Right cardiac atrium (tissue), 5 donors: ENCODE measurements at regions not wholly inside any gene's neighbourhood (a gene's known extent, or its start where the extent isn't known, plus 50 kb on each side); places are given as distances from the start of the nearest gene placed in this dataset.
A peak's percentile ranks its signal among the peaks of the same experiment; 100 is the strongest.

Experiments used
- ATAC-seq, 2 donors: fragments of 200-7000 bp; cut with Tn5 transposase; one replicate each; pipeline versions ENCODE4 v1.8.0 to v1.9.1; 2020; ENCODE audit warnings: moderate library complexity in 2 of 2, mild to moderate bottlenecking in 1 of 2
- DNase-seq, 3 donors: peaks; one replicate each; pipeline ENCODE4 v3.0.0-alpha.2; 2020
- H3K27ac ChIP-seq: one replicate; pipeline ENCODE4 v1.5.1; 2013; ENCODE audit warnings: mild to moderate bottlenecking, low read length, control low read depth, moderate library complexity
- H3K27me3 ChIP-seq: one replicate; pipeline ENCODE4 v1.6.1; 2013; ENCODE audit not compliant: control insufficient read depth, insufficient read depth
- H3K4me1 ChIP-seq: one replicate; pipeline ENCODE4 v1.6.1; 2013; ENCODE audit warnings: low read length; ENCODE audit not compliant: control insufficient read depth, insufficient read depth
- H3K4me3 ChIP-seq: one replicate; pipeline ENCODE4 v1.5.1; 2013; ENCODE audit warnings: low read length, control low read depth
- H3K9me3 ChIP-seq: one replicate; pipeline ENCODE4 v1.6.1; 2013; ENCODE audit warnings: low read length; ENCODE audit not compliant: control insufficient read depth
- WGBS: extraction: QIAGEN DNeasy Blood & Tissue Kit; methylation state at CpG from one replicate; pipeline ENCODE4 v1.1.7; 2013; 5-methylcytosine and 5-hydroxymethylcytosine counted together
- intact Hi-C, 4 donors: fragments of 100-400 bp; cut with DNase I; formaldehyde crosslinking; loops; one replicate each; pipeline versions ENCODE4 v1.11.0 to v1.14.0; 2022 to 2023
- donor health status: healthy with polysubstance abuse.
- donor health status: DM: no; HTN: yes; CAD: no.
- donor health status: DM: no; HTN: no; CAD: no.
- donor health status: DM: no; HTN: yes; CAD: no; lungs with severe emphysema.
- donor health status: DM: yes; HTN: yes; CAD: no.

DNA sequence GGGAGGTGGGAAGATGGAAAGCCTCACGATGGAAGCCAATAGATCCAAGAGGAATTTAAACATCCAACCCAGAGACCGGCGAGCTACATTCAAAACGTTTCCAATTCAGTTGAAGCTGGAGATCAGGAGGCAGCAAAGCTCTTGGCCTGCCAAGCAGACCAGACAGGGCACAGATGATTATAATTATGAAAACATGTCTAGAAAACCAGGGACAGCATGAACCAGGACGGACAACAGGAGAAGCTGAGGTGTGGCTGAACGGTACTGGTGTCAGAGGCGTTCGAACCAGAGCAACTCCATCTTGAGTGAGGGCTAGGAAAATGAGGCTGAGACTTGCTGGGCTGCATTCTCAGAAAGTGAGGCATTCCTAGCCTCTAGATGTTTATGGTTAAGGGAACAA lies 102.2 kb upstream of the CCDC150 start:
- Histone ChIP-seq H3K9me3 (no peaks in the 10 kb centered on the region), H3K27ac (peak overlapping the region; percentile 12), H3K27me3 (no peaks in the 10 kb centered on the region), H3K4me3 (no peak overlapping the region), H3K4me1 (peaks cover 2% of the 10 kb centered on the region)
- intact Hi-C loops, result loop anchor here in 1 of 4 donors (10.0 kb wide), 1 partner anchor 57 kb away; the partner anchor contains the start of gene HECW2
- no peak for DNase-seq
- ATAC-seq, result peak in 1 of 2 donors; percentile 62
- 80% methylated on average over 8 of the region's 8 CpGs for whole genome bisulfite sequencing

DNA sequence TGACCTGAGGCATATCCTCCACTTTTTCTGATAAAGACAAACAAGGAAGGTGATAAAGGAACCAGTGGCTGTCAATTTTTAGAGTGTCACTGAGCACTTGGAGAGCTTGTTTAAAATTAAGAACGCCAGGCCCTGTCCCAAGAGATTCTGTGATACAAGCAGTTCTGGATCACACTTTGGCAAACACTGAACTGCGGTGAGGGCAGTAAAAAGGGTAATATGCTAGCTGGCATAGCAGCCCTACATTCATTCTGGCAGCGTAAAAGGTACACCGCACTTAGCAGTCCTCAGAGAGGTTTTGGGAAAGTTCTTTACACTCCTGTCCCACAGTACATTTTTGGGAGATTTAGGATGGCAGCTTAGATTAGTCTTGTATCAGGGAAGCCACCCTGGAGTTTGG lies 101.3 kb upstream of the CCDC150 start:
- peak; percentile 83 to 88 for ATAC-seq
- intact Hi-C loops, result loop anchor here in 1 of 4 donors (10.0 kb wide), 1 partner anchor 57 kb away; the partner anchor contains the start of gene HECW2

DNA sequence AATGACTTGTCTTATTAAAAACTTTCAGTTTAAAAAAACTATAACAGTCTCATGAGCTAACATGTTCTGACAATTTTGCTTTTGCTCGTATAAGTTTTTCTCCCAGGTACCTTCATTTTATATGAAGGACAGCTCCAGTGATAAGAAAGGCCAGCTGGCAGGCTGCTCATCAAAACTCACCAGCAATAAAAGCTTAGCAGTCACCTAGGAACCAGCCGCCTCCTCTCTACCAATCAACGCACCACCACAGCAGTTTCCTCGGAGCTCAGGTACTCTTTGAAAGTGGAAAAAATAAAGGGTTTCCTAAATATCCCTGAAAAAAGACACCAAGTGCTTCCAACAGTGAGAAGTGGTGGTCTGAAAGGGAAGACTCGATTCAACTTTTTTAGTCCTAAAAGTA lies 100.9 kb upstream of the CCDC150 start:
- no peaks in the 10 kb centered on the region for H3K27me3 ChIP-seq
- DNase-seq (peak in 2 of 3 donors; percentile 25 to 32), ATAC-seq (peak; percentile 55 to 60)
- no peaks in the 10 kb centered on the region for H3K9me3 ChIP-seq
- H3K4me1 ChIP-seq, result peaks cover 2% of the 10 kb centered on the region
- intact Hi-C loops, result loop anchor here in 1 of 4 donors (10.0 kb wide), 1 partner anchor 56 kb away; the partner anchor contains the start of gene HECW2
- H3K4me3 ChIP-seq, result no peak overlapping the region
- H3K27ac ChIP-seq, result peak overlapping the region; percentile 23
- WGBS, result 72% methylated on average over 5 of the region's 5 CpGs

More for the DNA sequence above, 101.3 kb upstream of the CCDC150 start:
- 62% methylated on average over 4 of the region's 4 CpGs for WGBS
- peaks cover 2% of the 10 kb centered on the region for H3K4me1 ChIP-seq
- no peaks in the 10 kb centered on the region for H3K9me3 ChIP-seq
- H3K27me3 ChIP-seq, result no peaks in the 10 kb centered on the region
- no peak for DNase-seq
- H3K27ac ChIP-seq, result peak overlapping the region; percentile 48
- no peak overlapping the region for H3K4me3 ChIP-seq

DNA sequence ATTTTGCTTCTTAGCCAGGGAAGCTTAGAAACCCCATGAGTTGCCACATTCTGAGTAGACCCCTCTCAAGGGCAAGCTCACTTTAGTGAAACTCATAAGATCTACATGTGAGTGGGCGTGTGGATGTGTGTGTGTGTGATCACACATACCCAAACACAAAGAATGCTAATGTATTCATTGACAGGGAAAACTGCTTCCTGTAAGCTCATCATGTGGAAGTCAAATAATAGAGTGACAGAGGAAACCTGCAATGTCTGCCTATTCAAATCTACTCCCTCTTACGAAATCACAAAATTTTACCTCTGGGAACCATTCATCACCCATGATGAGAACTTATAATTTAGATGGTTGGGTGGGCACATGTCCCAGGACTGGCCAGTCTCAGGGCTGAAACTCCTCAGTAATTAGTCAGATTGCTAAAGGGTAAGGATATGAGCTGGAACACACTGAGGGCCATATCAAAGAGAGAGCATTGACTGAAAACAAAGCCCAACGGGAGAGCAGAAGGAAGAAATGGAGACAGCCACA lies 94.5 kb upstream of the CCDC150 start:
- Histone ChIP-seq H3K27me3 (no peaks in the 10 kb centered on the region), H3K27ac (no peak overlapping the region), H3K4me3 (no peak overlapping the region), H3K9me3 (no peaks in the 10 kb centered on the region), H3K4me1 (peaks cover 3% of the 10 kb centered on the region)
- WGBS, result 68% methylated on average over 3 of the region's 3 CpGs
- DNase-seq (no peak), ATAC-seq (no peak)
- intact Hi-C loops, result no loop called here

DNA sequence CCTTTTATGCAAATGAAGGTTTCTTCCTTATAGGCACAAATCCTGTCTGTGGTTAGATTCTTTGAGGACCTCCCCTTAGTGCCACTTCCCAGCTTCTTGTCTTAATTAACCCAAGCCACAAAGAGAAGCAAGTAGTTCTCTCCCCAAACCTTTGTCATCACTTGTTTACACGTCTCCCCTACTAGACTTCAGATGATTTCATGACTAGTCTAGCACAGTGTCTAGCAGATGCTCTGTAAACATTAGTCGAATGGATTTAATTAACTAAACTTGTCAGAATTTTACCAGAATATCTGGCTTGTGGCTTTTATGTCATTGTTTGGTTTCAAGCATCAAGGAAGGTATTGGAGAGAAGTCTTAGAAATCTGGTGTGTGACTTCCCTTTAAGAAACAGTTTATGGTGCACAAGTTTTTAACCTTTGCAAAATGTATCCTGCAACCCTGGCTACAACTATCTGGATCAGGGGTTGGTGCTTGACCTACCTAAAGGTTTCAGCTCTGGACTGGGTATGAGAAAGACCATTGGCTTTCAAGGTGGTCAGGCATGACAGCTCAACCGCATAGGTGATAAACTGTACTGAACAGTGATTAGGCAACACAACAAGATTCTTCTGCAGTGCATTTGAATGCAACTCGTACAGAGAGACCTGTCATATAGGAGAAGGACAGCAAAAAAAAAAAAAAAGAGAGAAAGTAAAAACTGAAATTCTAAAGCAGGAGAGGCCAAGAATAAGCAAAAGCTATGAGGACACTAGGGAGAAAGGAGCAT lies 93.2 kb upstream of the CCDC150 start:
- ATAC-seq (no peak), DNase-seq (no peak)
- H3K4me3 ChIP-seq, result no peak overlapping the region
- peaks cover 3% of the 10 kb centered on the region for H3K4me1 ChIP-seq
- intact Hi-C loops, result no loop called here
- no peak overlapping the region for H3K27ac ChIP-seq
- WGBS, result 84% methylated on average over 4 of the region's 4 CpGs
- H3K9me3 ChIP-seq, result no peaks in the 10 kb centered on the region
- no peaks in the 10 kb centered on the region for H3K27me3 ChIP-seq

DNA sequence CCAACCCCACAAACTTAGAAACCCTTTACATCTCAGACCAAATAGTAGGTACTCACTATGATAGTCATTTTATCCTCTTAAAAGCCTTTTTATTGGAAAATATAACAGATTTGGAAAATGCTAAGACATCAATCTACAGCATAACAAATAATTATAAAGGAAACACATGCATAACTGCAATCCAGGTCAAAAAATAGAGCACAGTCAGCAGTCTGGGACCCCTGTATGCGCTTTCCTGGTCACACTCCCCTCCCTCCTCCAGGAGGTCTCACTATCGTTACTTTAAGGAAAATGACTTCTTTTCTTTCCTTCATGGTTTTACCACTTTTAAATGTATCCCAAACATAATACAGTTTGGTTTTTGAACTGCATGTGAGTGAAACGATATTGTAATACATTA lies 90.5 kb upstream of the CCDC150 start:
- Histone ChIP-seq H3K4me1 (peaks cover 3% of the 10 kb centered on the region), H3K27me3 (no peaks in the 10 kb centered on the region), H3K4me3 (no peak overlapping the region), H3K9me3 (no peaks in the 10 kb centered on the region), H3K27ac (no peak overlapping the region)
- intact Hi-C loops, result no loop called here
- 95% methylated on average over 3 of the region's 3 CpGs for WGBS
- DNase-seq (no peak), ATAC-seq (no peak)

DNA sequence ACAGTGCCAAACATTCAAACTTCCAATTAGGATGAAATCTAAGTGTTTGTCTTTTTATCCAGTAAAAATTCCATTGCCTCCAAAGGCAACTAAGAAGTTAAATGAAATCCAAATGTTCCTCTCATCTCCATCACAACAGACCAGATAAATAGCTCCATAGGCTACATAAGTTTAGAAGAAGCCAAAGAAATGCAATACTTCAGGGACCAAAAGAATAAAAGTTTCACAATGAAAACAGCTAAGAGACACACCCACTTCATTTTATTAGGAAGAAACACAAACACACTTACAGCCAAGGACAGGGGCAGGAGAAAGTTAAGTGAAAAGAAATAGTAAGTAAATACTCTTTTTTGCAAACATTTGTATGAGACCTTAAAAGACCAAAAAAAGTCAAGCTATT lies 88.5 kb upstream of the CCDC150 start:
- H3K4me3 ChIP-seq, result no peak overlapping the region
- no peak overlapping the region for H3K27ac ChIP-seq
- H3K4me1 ChIP-seq, result peaks cover 3% of the 10 kb centered on the region
- intact Hi-C loops, result no loop called here
- H3K9me3 ChIP-seq, result no peaks in the 10 kb centered on the region
- ATAC-seq (no peak), DNase-seq (no peak)
- H3K27me3 ChIP-seq, result no peaks in the 10 kb centered on the region

DNA sequence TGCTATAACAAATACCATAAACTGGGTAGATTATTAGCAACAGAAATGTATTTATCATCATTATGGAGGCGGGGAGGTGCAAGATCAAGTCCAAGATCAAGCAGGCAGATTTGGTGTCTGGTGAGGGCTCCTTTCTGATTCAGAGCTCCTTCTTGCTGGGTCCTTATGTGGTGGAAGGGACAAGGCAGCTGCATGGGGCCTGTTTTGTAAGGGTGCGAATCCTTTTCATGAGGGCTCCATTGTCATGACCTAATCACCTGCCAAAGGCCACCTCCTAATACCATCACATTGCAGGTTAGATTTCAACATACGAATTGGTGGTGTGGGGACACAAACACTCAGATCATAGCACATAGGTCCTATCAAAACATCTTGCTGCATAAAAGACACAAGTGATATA lies 84.4 kb upstream of the CCDC150 start:
- peaks cover 2% of the 10 kb centered on the region for H3K4me1 ChIP-seq
- ATAC-seq (no peak), DNase-seq (no peak)
- intact Hi-C loops, result no loop called here
- no peaks in the 10 kb centered on the region for H3K27me3 ChIP-seq
- H3K4me3 ChIP-seq, result no peak overlapping the region
- no peaks in the 10 kb centered on the region for H3K9me3 ChIP-seq
- no peak overlapping the region for H3K27ac ChIP-seq
- 95% methylated on average over 3 of the region's 3 CpGs for WGBS

DNA sequence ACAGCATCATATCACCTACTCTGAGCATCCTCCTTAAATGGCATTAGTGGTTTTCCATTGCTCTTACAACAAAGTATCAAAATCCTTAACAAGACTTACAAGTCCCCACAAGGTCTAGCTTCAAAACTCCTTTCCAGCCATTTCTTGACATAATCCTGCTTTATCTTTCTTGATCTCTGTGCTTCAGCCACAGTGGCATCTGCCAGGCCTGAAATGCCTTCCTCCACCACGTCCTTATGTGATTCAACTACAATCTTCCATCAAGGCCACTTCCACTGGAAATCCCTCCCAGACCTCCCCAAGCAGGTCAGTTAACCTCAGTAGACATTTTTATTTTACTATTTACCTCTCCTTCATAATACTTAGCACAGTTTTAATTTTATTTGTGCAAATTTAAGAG lies 83.8 kb upstream of the CCDC150 start:
- ATAC-seq, result no peak
- Histone ChIP-seq H3K4me3 (no peak overlapping the region), H3K27ac (no peak overlapping the region), H3K27me3 (no peaks in the 10 kb centered on the region), H3K9me3 (no peaks in the 10 kb centered on the region), H3K4me1 (peaks cover 2% of the 10 kb centered on the region)
- intact Hi-C loops, result no loop called here
- WGBS, result 82% methylated on average over 1 of the region's 1 CpG
- DNase-seq, result no peak

DNA sequence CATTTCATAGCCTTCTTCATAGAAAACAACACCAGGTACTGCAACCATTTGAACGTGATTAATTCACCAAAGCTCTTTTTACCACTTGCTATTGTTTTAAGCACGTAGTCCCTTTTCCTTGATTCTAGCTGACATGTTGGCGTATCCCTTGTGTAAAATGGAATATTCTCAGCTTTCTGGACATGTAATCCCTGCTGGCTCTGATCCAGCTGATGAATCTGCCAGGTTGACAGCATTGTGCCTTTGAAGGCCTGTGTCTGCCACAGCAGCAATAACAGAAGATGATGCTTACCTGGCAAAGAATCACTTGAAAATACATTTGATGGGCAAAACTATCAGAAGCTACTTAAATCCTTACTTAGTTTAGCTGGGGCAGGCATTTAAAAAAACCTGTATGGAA lies 81.0 kb upstream of the CCDC150 start:
- no peak for ATAC-seq
- Histone ChIP-seq H3K4me1 (peaks cover 2% of the 10 kb centered on the region), H3K27ac (no peak overlapping the region), H3K9me3 (no peaks in the 10 kb centered on the region), H3K4me3 (no peak overlapping the region), H3K27me3 (no peaks in the 10 kb centered on the region)
- 86% methylated on average over 3 of the region's 3 CpGs for WGBS
- intact Hi-C loops, result no loop called here
- no peak for DNase-seq

DNA sequence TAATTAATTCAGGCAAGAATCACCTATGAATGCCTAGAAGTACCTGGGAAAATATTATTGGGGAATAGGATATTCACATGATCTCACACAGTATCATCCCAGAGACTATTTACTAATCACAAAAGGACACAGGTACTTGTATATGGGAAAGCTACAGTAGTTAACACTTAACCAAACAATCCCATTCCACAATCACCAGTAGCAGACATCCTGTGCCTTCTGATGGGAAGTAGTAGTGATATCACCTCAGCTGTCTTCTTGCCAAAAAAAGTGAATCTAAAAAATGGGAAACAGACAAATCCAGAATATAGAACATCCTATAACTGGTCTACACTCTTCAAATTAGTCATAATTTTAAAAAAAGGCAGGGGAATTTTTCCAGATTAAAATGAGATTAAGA lies 75.6 kb upstream of the CCDC150 start:
- Histone ChIP-seq H3K4me1 (no peaks in the 10 kb centered on the region), H3K27ac (no peak overlapping the region), H3K27me3 (no peaks in the 10 kb centered on the region), H3K4me3 (no peak overlapping the region), H3K9me3 (no peaks in the 10 kb centered on the region)
- intact Hi-C loops, result no loop called here
- no peak for ATAC-seq
- no peak for DNase-seq
